WTC11 (cell line): ENCODE measurements at regions not wholly inside any gene's neighbourhood (a gene's known extent, or its start where the extent isn't known, plus 50 kb on each side); places are given as distances from the start of the nearest gene placed in this dataset.
"Not testable (repeated sequence)": the region's sequence is repeated elsewhere in the genome, so short reads cannot be mapped to it uniquely, and the experiment has no call there.

Experiments used
- ATAC-seq: fragments of 200-7000 bp; cut with Tn5 transposase; 2 replicates; pipeline ENCODE4 v1.10.0; 2021; ENCODE audit warnings: mild to moderate bottlenecking, moderate library complexity
- CTCF ChIA-PET: fragments of 300-600 bp; sonication (Branson Sonifier 250); formaldehyde crosslinking; loops from one replicate; lab custom pipeline; 2021; ENCODE audit warnings: antibody characterized with exemption; lab: Charles Lee
- POLR2A ChIA-PET: fragments of 350-600 bp; sonication (Branson Sonifier 250); formaldehyde crosslinking; loops from one replicate; lab custom pipeline; 2021; ENCODE audit warnings: antibody characterized with exemption; lab: Charles Lee
- DNase-seq: peaks from one replicate; pipeline ENCODE4 v3.0.0; 2021; ENCODE audit warnings: low spot score
- H3K27ac Mint-ChIP-seq: 2 replicates; pipeline ENCODE4 v1.8.0; 2021; ENCODE audit warnings: mixed read lengths
- H3K27me3 Mint-ChIP-seq: 2 replicates; pipeline ENCODE4 v1.8.0; 2021; ENCODE audit warnings: low read depth, mild to moderate bottlenecking, moderate library complexity, mixed read lengths
- H3K36me3 Mint-ChIP-seq: 2 replicates; pipeline ENCODE4 v1.8.0; 2021; ENCODE audit warnings: mixed read lengths
- H3K4me1 Mint-ChIP-seq: 2 replicates; pipeline ENCODE4 v1.8.0; 2022; ENCODE audit warnings: mixed read lengths
- H3K4me3 Mint-ChIP-seq: 2 replicates; pipeline ENCODE4 v1.8.0; 2021; ENCODE audit warnings: mild to moderate bottlenecking, moderate library complexity, mixed read lengths
- H3K9me3 Mint-ChIP-seq: 2 replicates; pipeline ENCODE4 v1.8.0; 2021; ENCODE audit warnings: mixed read lengths
- CBFB ChIP-seq: sonication (generic); formaldehyde crosslinking; IDR thresholded peaks from 2 replicates; pipeline ENCODE4 v1.8.1; 2022; ENCODE audit warnings: mild to moderate bottlenecking, low read depth, missing genetic modification reagents
- CREB1 ChIP-seq: sonication (generic); formaldehyde crosslinking; IDR thresholded peaks from 2 replicates; pipeline ENCODE4 v1.8.0; 2023; ENCODE audit warnings: mild to moderate bottlenecking, missing genetic modification reagents
- ELF4 ChIP-seq: sonication (generic); formaldehyde crosslinking; IDR thresholded peaks from 2 replicates; pipeline ENCODE4 v1.8.1; 2022; ENCODE audit warnings: low read depth, mild to moderate bottlenecking, moderate library complexity, missing genetic modification reagents
- FOXK1 ChIP-seq: sonication (generic); formaldehyde crosslinking; IDR thresholded peaks from 2 replicates; pipeline ENCODE4 v1.8.0; 2022; ENCODE audit warnings: mild to moderate bottlenecking, moderate library complexity, missing genetic modification reagents
- JAZF1 ChIP-seq: fragments of 250-450 bp; sonication (Bioruptor Pico); IDR thresholded peaks from 2 replicates; pipeline ENCODE4 v1.9.0; 2021; ENCODE audit warnings: moderate library complexity, mild to moderate bottlenecking, inconsistent platforms
- OVOL2 ChIP-seq: fragments of 250-450 bp; sonication (Bioruptor Pico); IDR thresholded peaks from 2 replicates; pipeline ENCODE4 v1.9.0; 2021; ENCODE audit warnings: mild to moderate bottlenecking, borderline replicate concordance
- ZNF232 ChIP-seq: sonication (generic); formaldehyde crosslinking; IDR thresholded peaks from 2 replicates; pipeline ENCODE4 v1.8.0; 2022; ENCODE audit warnings: mild to moderate bottlenecking, missing genetic modification reagents
- ZNF263 ChIP-seq: sonication (generic); formaldehyde crosslinking; IDR thresholded peaks from 2 replicates; pipeline ENCODE4 v1.8.1; 2022; ENCODE audit warnings: low read depth, mild to moderate bottlenecking, moderate library complexity, missing genetic modification reagents
- ZNF416 ChIP-seq: fragments of 250-450 bp; sonication (Bioruptor Pico); IDR thresholded peaks from 2 replicates; pipeline ENCODE4 v1.9.0; 2021; ENCODE audit warnings: mild to moderate bottlenecking, inconsistent platforms
- TF ChIP-seq, protein P1 (sequence below): fragments of 250-450 bp; sonication (Bioruptor Pico); IDR thresholded peaks from 2 replicates; pipeline ENCODE4 v1.9.0; 2021; ENCODE audit warnings: mild to moderate bottlenecking, borderline replicate concordance
- TF ChIP-seq, protein P2 (sequence below): sonication (generic); formaldehyde crosslinking; IDR thresholded peaks from 2 replicates; pipeline ENCODE4 v1.8.1; 2023; ENCODE audit warnings: mild to moderate bottlenecking, missing genetic modification reagents, borderline replicate concordance
- TF ChIP-seq, protein P3 (sequence below): sonication (generic); formaldehyde crosslinking; IDR thresholded peaks from 2 replicates; pipeline ENCODE4 v1.8.1; 2023; ENCODE audit warnings: mild to moderate bottlenecking, moderate library complexity, missing genetic modification reagents
- TF ChIP-seq, protein P4 (sequence below): sonication (generic); formaldehyde crosslinking; IDR thresholded peaks from 2 replicates; pipeline ENCODE4 v1.8.1; 2022; ENCODE audit warnings: missing genetic modification reagents, borderline replicate concordance
- TF ChIP-seq, protein P5 (sequence below): sonication (generic); formaldehyde crosslinking; IDR thresholded peaks from 2 replicates; pipeline ENCODE4 v1.8.1; 2023; ENCODE audit warnings: mild to moderate bottlenecking, missing genetic modification reagents

DNA sequence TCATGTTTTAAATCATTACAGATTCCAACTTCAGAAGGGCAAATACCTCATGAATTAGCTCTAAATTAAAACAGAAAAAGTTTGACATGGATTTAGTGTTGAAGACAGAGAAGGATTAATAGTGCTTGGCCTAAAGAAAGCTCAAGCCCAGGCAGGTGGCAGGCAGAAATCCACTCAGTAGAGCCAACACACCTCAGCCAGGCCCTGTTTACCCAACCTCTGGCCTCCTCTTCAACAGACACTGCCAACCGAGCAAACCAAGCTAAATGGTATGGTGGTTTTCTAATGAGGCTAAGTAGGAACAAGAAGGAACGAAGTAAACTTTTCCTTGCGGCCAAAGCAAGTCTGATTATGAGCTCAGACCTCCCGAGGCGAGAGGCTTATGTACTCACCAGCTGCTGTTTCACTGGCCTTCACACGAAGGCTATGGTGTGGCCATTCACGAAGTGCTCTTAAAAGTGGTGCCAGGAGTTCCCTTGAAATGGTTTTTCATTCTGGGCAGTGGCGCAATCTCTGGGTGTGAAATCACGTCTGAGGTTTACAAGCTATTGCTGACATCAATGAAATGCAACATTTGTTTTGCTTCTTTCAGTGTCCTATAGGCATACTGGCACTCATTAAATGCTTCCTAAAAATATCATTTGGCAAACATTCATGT is 124.1 kb upstream of the LGR5 start (continued):
- TF ChIP-seq ZNF232 (CRISPR knock-in tag): no peak
- no peak for TF ChIP-seq CBFB (CRISPR knock-in tag)
- TF ChIP-seq CREB1: no peak
- TF ChIP-seq, protein P1, sequence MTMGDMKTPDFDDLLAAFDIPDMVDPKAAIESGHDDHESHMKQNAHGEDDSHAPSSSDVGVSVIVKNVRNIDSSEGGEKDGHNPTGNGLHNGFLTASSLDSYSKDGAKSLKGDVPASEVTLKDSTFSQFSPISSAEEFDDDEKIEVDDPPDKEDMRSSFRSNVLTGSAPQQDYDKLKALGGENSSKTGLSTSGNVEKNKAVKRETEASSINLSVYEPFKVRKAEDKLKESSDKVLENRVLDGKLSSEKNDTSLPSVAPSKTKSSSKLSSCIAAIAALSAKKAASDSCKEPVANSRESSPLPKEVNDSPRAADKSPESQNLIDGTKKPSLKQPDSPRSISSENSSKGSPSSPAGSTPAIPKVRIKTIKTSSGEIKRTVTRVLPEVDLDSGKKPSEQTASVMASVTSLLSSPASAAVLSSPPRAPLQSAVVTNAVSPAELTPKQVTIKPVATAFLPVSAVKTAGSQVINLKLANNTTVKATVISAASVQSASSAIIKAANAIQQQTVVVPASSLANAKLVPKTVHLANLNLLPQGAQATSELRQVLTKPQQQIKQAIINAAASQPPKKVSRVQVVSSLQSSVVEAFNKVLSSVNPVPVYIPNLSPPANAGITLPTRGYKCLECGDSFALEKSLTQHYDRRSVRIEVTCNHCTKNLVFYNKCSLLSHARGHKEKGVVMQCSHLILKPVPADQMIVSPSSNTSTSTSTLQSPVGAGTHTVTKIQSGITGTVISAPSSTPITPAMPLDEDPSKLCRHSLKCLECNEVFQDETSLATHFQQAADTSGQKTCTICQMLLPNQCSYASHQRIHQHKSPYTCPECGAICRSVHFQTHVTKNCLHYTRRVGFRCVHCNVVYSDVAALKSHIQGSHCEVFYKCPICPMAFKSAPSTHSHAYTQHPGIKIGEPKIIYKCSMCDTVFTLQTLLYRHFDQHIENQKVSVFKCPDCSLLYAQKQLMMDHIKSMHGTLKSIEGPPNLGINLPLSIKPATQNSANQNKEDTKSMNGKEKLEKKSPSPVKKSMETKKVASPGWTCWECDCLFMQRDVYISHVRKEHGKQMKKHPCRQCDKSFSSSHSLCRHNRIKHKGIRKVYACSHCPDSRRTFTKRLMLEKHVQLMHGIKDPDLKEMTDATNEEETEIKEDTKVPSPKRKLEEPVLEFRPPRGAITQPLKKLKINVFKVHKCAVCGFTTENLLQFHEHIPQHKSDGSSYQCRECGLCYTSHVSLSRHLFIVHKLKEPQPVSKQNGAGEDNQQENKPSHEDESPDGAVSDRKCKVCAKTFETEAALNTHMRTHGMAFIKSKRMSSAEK (CRISPR knock-in tag): no peak

DNA sequence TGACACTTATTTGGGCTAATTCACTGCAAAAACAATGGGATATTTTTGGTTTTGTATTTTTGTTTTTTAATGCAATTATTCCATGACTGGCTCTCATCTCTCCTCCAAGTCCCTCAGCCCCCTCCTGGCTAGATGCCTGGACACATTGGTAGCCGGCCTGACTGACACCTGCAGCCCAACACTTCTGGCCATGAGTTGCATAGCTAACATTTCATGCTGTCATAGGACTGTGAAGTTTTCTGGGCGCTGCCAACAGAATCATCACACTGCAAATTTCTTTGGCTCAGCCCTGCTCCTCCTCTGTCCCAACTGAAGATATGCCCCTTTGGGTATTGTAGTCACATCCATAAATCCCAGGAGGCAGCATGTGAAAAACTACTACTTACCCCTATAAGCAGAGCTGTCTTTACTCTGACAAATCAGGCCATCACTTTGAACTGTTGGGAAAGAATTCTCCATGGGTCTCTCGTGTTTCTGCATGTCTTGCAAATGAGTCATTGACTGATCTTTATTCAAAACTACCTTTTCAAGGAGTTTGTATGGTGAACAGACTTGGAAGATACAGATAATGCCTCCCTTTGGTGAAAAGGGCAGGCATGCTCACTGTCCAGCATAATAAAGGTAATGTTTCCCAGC is 126.7 kb upstream of the LGR5 start:
- ATAC-seq (no peak), DNase-seq (no peak)
- H3K4me3 Mint-ChIP-seq: no peak overlapping the region
- POLR2A ChIA-PET: no interaction called here
- CTCF ChIA-PET: no interaction called here
- no peak for TF ChIP-seq FOXK1 (CRISPR knock-in tag)
- TF ChIP-seq, protein P2, sequence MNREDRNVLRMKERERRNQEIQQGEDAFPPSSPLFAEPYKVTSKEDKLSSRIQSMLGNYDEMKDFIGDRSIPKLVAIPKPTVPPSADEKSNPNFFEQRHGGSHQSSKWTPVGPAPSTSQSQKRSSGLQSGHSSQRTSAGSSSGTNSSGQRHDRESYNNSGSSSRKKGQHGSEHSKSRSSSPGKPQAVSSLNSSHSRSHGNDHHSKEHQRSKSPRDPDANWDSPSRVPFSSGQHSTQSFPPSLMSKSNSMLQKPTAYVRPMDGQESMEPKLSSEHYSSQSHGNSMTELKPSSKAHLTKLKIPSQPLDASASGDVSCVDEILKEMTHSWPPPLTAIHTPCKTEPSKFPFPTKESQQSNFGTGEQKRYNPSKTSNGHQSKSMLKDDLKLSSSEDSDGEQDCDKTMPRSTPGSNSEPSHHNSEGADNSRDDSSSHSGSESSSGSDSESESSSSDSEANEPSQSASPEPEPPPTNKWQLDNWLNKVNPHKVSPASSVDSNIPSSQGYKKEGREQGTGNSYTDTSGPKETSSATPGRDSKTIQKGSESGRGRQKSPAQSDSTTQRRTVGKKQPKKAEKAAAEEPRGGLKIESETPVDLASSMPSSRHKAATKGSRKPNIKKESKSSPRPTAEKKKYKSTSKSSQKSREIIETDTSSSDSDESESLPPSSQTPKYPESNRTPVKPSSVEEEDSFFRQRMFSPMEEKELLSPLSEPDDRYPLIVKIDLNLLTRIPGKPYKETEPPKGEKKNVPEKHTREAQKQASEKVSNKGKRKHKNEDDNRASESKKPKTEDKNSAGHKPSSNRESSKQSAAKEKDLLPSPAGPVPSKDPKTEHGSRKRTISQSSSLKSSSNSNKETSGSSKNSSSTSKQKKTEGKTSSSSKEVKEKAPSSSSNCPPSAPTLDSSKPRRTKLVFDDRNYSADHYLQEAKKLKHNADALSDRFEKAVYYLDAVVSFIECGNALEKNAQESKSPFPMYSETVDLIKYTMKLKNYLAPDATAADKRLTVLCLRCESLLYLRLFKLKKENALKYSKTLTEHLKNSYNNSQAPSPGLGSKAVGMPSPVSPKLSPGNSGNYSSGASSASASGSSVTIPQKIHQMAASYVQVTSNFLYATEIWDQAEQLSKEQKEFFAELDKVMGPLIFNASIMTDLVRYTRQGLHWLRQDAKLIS (CRISPR knock-in tag): no peak
- TF ChIP-seq, all 79 proteins: peak for 0
- Mint-ChIP-seq H3K4me1 (peaks cover 6% of the 10 kb centered on the region), H3K27me3 (no peaks in the 10 kb centered on the region), H3K36me3 (no peaks in the 10 kb centered on the region), H3K9me3 (peaks cover 7% of the 10 kb centered on the region), H3K27ac (no peak overlapping the region)

DNA sequence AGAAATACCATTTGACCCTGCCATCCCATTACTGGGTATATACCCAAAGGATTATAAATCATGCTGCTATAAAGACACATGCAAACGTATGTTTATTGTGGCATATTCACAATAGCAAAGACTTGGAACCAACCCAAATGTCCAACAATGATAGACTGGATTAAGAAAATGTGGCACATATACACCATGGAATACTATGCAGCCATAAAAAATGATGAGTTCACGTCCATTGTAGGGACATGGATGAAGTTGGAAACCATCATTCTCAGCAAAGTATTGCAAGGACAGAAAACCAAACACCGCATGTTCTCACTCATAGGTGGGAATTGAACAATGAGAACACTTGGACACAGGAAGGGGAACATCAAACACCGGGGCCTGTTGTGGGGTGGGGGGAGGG is 128.0 kb upstream of the LGR5 start:
- CTCF ChIA-PET, H3K4me1 Mint-ChIP-seq, POLR2A ChIA-PET, H3K27ac Mint-ChIP-seq, DNase-seq, ATAC-seq, H3K36me3 Mint-ChIP-seq, H3K4me3 Mint-ChIP-seq, H3K9me3 Mint-ChIP-seq, H3K27me3 Mint-ChIP-seq: not testable (repeated sequence)

DNA sequence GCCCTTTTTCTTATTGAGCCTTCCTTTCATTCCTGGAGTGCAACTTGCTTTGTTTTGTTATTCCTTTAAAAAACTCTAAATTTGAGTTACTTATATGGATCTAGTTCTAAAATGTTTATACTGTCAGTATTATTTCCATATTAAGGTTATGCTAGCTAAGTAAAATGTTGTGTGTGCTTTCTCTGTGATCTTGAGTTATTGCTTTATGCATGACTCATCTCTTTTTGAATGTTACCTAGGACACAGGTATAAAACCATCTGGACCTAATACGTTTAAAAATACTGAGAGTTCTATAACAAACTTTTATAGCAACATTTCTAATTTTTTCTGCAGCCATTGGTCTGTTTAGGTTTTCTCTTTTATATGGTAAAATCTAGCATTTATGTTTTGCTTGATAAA is 132.8 kb upstream of the LGR5 start:
- H3K36me3 Mint-ChIP-seq: no peaks in the 10 kb centered on the region
- DNase-seq (no peak), ATAC-seq (no peak)
- peaks cover 12% of the 10 kb centered on the region for H3K9me3 Mint-ChIP-seq
- H3K4me1 Mint-ChIP-seq: no peaks in the 10 kb centered on the region
- H3K4me3 Mint-ChIP-seq: no peak overlapping the region
- POLR2A ChIA-PET: no interaction called here
- no peaks in the 10 kb centered on the region for H3K27me3 Mint-ChIP-seq
- no peak overlapping the region for H3K27ac Mint-ChIP-seq
- CTCF ChIA-PET: no interaction called here
- TF ChIP-seq FOXK1 (CRISPR knock-in tag) (no peak), ELF4 (CRISPR knock-in tag) (no peak), OVOL2 (CRISPR knock-in tag) (no peak), ZNF416 (CRISPR knock-in tag) (no peak), ZNF263 (CRISPR knock-in tag) (no peak), JAZF1 (CRISPR knock-in tag) (no peak)
- TF ChIP-seq, protein P3, sequence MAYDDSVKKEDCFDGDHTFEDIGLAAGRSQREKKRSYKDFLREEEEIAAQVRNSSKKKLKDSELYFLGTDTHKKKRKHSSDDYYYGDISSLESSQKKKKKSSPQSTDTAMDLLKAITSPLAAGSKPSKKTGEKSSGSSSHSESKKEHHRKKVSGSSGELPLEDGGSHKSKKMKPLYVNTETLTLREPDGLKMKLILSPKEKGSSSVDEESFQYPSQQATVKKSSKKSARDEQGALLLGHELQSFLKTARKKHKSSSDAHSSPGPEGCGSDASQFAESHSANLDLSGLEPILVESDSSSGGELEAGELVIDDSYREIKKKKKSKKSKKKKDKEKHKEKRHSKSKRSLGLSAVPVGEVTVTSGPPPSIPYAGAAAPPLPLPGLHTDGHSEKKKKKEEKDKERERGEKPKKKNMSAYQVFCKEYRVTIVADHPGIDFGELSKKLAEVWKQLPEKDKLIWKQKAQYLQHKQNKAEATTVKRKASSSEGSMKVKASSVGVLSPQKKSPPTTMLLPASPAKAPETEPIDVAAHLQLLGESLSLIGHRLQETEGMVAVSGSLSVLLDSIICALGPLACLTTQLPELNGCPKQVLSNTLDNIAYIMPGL (CRISPR knock-in tag): no peak
- TF ChIP-seq, protein P4, sequence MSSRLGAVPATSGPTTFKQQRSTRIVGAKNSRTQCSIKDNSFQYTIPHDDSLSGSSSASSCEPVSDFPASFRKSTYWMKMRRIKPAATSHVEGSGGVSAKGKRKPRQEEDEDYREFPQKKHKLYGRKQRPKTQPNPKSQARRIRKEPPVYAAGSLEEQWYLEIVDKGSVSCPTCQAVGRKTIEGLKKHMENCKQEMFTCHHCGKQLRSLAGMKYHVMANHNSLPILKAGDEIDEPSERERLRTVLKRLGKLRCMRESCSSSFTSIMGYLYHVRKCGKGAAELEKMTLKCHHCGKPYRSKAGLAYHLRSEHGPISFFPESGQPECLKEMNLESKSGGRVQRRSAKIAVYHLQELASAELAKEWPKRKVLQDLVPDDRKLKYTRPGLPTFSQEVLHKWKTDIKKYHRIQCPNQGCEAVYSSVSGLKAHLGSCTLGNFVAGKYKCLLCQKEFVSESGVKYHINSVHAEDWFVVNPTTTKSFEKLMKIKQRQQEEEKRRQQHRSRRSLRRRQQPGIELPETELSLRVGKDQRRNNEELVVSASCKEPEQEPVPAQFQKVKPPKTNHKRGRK (CRISPR knock-in tag): no peak
- TF ChIP-seq, protein P5, sequence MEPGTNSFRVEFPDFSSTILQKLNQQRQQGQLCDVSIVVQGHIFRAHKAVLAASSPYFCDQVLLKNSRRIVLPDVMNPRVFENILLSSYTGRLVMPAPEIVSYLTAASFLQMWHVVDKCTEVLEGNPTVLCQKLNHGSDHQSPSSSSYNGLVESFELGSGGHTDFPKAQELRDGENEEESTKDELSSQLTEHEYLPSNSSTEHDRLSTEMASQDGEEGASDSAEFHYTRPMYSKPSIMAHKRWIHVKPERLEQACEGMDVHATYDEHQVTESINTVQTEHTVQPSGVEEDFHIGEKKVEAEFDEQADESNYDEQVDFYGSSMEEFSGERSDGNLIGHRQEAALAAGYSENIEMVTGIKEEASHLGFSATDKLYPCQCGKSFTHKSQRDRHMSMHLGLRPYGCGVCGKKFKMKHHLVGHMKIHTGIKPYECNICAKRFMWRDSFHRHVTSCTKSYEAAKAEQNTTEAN (CRISPR knock-in tag): no peak
